ENCODE measurements at regions not wholly inside any gene's neighbourhood (a gene's known extent, or its start where the extent isn't known, plus 50 kb on each side); places are given as distances from the start of the nearest gene placed in this dataset.

GRCh38 chr12:75974323-75975187 is 57.0 kb downstream of the PHLDA1 start:
- Mint-ChIP-seq H3K4me1 (ENCODE audit: low read depth) (peaks cover 93% of the 10 kb centered on the region), H3K36me3 (ENCODE audit: low read depth) (peaks cover 23% of the 10 kb centered on the region), H3K27ac (no peak overlapping the region), H3K27me3 (no peaks in the 10 kb centered on the region), H3K4me3 (no peak overlapping the region), H3K9me3 (peaks cover 8% of the 10 kb centered on the region)

DNA sequence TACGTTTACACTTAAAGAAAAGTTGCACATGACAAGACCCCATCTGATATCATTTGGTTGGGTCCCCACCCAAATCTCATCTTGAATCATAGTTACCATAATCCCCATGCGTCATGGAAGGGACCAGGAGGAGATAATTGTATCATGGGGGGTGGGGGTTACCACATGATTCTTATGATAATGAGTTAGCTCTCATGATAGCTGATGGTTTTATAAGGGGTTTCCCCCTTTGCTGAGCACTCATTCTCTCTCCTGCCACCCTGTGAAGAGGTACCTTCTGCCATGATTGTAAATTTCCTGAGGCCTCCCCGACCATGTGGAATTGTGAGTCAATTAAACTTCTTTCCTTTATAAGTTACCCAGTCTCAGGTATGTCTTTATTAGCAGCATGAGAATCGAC is 60.3 kb downstream of the PHLDA1 start:
- Mint-ChIP-seq H3K4me3 (peak overlapping the region; percentile 24), H3K27ac (peak overlapping the region; percentile 84), H3K4me1 (ENCODE audit: low read depth) (peaks cover 66% of the 10 kb centered on the region), H3K27me3 (no peaks in the 10 kb centered on the region), H3K36me3 (ENCODE audit: low read depth) (peaks cover 23% of the 10 kb centered on the region), H3K9me3 (peaks cover 8% of the 10 kb centered on the region)

DNA sequence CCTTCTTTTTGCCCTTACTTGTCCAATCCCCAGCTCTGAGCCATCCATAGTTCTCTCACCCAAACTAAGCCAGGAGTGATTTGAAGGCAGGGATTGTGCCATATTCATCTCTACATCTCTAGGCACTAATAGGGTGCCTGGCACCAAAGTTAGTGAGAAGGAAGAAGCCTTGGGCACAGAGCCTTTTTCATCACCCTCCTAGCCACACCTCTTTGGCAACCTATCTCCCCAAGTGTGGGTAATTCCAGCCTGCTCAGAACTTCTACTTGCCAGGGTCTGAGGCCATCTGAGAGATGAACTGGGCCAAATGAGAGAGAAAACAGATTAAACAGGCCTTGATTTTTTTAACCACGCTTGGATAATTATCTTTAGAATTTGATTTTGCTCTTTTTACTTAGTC is 61.3 kb downstream of the PHLDA1 start:
- H3K4me1 Mint-ChIP-seq (ENCODE audit: low read depth): peaks cover 69% of the 10 kb centered on the region
- no peak overlapping the region for H3K27ac Mint-ChIP-seq
- no peak overlapping the region for H3K4me3 Mint-ChIP-seq
- H3K36me3 Mint-ChIP-seq (ENCODE audit: low read depth): peaks cover 23% of the 10 kb centered on the region
- peaks cover 8% of the 10 kb centered on the region for H3K9me3 Mint-ChIP-seq
- H3K27me3 Mint-ChIP-seq: no peaks in the 10 kb centered on the region

- no peaks in the 10 kb centered on the region for H3K27me3 Mint-ChIP-seq
- H3K9me3 Mint-ChIP-seq: peaks cover 8% of the 10 kb centered on the region
- peaks cover 23% of the 10 kb centered on the region for H3K36me3 Mint-ChIP-seq (ENCODE audit: low read depth)
- peaks cover 70% of the 10 kb centered on the region for H3K4me1 Mint-ChIP-seq (ENCODE audit: low read depth)
- no peak overlapping the region for H3K27ac Mint-ChIP-seq
- no peak overlapping the region for H3K4me3 Mint-ChIP-seq
These were observed 61.8 kb downstream of the PHLDA1 start for GRCh38 chr12:75969768-75970167.

DNA sequence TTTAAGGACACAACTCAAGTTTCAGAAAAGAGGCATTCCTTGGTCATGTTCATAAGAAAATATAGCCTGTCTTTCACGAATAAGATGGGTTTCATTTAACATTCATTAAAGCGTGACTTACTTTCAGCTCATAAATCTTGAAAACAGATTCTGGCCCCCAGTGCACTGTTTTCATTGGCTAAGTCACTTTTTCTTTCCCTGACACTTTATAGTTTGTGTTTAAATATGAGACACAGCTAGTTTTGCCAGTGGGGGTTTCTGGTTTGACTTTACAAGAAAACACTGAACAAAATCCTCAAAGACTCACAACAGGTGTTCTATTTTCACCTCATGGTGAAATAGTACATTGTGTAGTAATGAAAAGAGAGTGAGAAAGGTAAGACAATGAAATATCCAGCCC is 65.9 kb downstream of the PHLDA1 start:
- H3K27ac Mint-ChIP-seq: no peak overlapping the region
- H3K4me1 Mint-ChIP-seq (ENCODE audit: low read depth): peaks cover 39% of the 10 kb centered on the region
- H3K4me3 Mint-ChIP-seq: no peak overlapping the region
- no peaks in the 10 kb centered on the region for H3K27me3 Mint-ChIP-seq
- no peaks in the 10 kb centered on the region for H3K9me3 Mint-ChIP-seq
- peaks cover 8% of the 10 kb centered on the region for H3K36me3 Mint-ChIP-seq (ENCODE audit: low read depth)

DNA sequence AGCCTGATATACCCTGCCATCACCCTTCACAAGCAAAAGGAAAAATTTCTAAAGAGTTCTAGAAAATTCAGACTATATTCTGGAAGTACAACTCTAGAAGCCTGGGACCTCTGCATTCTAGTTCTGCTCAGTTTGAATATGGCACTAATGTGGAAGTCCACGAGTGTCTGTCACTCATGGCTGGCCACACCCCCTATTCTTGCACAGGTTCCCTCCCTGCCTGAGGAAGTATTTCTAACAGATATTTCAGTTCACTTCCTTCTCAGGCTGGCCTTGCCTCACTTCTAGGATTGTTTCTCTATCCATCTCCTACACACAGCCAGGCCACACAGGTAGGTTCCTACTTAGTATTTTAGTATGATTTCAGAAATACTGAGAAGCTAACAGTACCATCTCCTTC is 67.4 kb downstream of the PHLDA1 start:
- Mint-ChIP-seq H3K27ac (no peak overlapping the region), H3K27me3 (no peaks in the 10 kb centered on the region), H3K9me3 (no peaks in the 10 kb centered on the region), H3K36me3 (ENCODE audit: low read depth) (no peaks in the 10 kb centered on the region), H3K4me3 (no peak overlapping the region), H3K4me1 (ENCODE audit: low read depth) (peaks cover 37% of the 10 kb centered on the region)

DNA sequence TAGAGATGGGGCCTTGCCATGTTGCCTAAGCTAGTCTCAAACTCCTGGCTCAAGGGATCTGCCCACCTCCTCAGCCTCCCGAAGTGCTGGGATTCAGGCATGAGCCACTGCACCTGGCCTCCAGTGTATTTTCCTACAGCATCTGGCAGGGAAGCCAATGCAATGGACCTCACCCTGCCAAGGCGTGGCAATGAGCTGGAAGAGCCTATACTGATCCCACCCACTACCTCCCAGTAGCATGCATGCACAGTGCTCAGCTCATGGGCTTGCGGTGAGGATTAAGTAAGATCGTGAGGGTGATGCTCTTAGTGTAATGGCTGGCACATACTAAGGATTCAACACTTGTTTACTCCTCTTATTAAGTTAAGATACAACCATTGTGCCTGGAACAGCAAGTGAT is 69.7 kb downstream of the PHLDA1 start:
- Mint-ChIP-seq H3K9me3 (no peaks in the 10 kb centered on the region), H3K4me3 (no peak overlapping the region), H3K27ac (no peak overlapping the region), H3K27me3 (peaks cover 4% of the 10 kb centered on the region), H3K36me3 (ENCODE audit: low read depth) (no peaks in the 10 kb centered on the region), H3K4me1 (ENCODE audit: low read depth) (peaks cover 42% of the 10 kb centered on the region)

DNA sequence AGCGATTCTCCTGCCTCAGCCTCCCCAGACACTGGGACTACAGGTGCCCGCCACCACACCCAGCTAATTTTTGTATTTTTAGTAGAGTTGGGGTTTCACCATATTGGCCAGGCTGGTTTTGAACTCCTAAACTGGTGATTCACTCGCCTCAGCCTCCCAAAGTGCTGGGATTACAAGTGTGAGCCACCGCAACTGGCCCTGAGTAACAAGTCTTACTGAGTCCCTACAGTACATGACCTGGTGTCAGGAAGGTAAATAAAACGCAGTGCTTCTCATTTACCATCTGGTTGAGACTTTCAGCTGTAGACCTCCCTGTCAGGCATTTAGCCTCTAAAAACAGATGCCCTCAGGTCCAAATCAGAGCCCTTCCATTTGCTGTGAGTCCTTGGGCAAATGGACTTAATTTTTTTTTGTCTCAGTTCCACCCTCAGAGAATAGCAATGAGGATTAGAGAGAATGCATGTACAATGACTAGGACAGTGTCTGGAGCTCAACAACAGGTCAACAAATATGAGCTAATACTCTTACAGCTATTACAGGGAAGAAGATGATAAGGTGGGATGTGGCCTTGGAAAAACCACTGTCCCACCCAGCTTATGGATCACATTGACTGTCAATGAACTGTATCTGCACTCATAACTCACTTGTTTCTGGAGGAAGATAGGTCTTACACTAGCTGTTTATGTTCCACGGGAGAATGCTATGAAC is 70.5 kb downstream of the PHLDA1 start:
- Mint-ChIP-seq H3K4me1 (ENCODE audit: low read depth) (peaks cover 40% of the 10 kb centered on the region), H3K36me3 (ENCODE audit: low read depth) (no peaks in the 10 kb centered on the region), H3K9me3 (no peaks in the 10 kb centered on the region), H3K4me3 (no peak overlapping the region), H3K27ac (no peak overlapping the region), H3K27me3 (peaks cover 4% of the 10 kb centered on the region)

DNA sequence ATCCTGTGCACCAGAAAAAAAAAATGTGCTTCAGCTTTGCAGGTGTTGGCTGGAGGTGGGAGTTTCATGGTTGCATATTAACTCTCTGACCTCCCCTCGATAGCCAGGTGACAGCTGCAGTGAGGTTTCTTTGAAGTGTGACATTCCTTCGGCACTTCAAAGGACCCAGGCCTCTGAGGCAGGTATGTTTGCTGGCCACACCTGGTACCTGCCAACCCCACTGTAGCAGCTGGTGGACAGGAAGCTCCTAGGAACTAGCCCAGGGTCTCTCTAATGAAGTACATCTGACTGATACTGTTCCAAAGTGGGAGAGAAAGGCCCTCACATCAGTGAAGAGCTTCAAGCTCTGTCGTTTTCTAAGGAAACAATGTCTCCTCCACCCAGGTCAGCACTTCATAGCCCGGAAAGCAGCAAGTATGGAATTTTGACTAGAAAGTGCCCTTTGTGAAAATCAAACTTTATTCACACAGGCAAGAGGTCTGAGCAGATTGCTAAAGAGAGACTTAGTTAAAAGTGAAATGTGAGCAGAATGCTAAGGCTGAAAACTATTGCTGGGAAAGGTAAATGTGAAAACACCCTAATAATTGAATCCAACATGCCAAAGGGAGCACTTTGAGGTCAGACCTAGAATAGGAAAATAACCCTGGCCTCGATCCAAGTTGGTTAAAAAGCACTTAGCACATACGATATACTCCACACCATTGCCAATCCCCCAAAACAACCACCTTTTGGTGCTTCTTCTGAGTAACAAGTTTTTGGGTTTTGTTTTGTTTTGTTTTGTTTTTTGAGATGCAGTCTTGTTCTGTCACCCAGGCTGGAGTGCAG is 71.3 kb downstream of the PHLDA1 start:
- Mint-ChIP-seq H3K9me3 (no peaks in the 10 kb centered on the region), H3K27me3 (peaks cover 4% of the 10 kb centered on the region), H3K36me3 (ENCODE audit: low read depth) (no peaks in the 10 kb centered on the region), H3K27ac (no peak overlapping the region), H3K4me1 (ENCODE audit: low read depth) (peaks cover 32% of the 10 kb centered on the region), H3K4me3 (no peak overlapping the region)

- peaks cover 29% of the 10 kb centered on the region for H3K4me1 Mint-ChIP-seq (ENCODE audit: low read depth)
- peaks cover 4% of the 10 kb centered on the region for H3K27me3 Mint-ChIP-seq
- H3K9me3 Mint-ChIP-seq: no peaks in the 10 kb centered on the region
- no peaks in the 10 kb centered on the region for H3K36me3 Mint-ChIP-seq (ENCODE audit: low read depth)
- no peak overlapping the region for H3K27ac Mint-ChIP-seq
- H3K4me3 Mint-ChIP-seq: no peak overlapping the region
These were observed 72.1 kb downstream of the PHLDA1 start for GRCh38 chr12:75959506-75959905.

DNA sequence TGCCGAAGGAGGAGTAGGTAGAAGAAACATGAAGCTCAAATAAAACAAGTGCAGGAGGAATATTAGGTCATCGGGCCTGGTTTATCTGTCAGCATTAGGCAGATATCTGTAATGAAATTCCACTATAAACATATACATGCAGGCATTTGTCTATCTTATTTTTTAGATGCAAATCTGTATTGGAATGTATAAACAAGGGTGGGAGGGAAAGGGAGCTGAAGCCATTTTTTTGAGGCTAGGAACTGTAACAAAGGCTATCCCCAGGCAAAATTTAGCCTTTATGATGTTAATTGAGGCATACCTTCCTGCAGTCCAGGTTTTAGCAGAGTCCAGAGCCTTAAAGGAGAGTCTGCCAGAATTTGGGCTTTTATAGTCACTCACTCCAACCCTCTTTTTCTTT is 72.5 kb downstream of the PHLDA1 start:
- Mint-ChIP-seq H3K27me3 (peaks cover 4% of the 10 kb centered on the region), H3K27ac (no peak overlapping the region), H3K9me3 (no peaks in the 10 kb centered on the region), H3K36me3 (ENCODE audit: low read depth) (no peaks in the 10 kb centered on the region), H3K4me3 (no peak overlapping the region), H3K4me1 (ENCODE audit: low read depth) (peaks cover 30% of the 10 kb centered on the region)

GRCh38 chr12:75955251-75955650 is 76.3 kb downstream of the PHLDA1 start:
- Mint-ChIP-seq H3K27me3 (peaks cover 4% of the 10 kb centered on the region), H3K9me3 (no peaks in the 10 kb centered on the region), H3K36me3 (ENCODE audit: low read depth) (no peaks in the 10 kb centered on the region), H3K4me1 (ENCODE audit: low read depth) (peaks cover 49% of the 10 kb centered on the region), H3K4me3 (no peak overlapping the region), H3K27ac (no peak overlapping the region)

- no peaks in the 10 kb centered on the region for H3K36me3 Mint-ChIP-seq (ENCODE audit: low read depth)
- peaks cover 4% of the 10 kb centered on the region for H3K27me3 Mint-ChIP-seq
- no peak overlapping the region for H3K4me3 Mint-ChIP-seq
- H3K4me1 Mint-ChIP-seq (ENCODE audit: low read depth): peaks cover 44% of the 10 kb centered on the region
- no peaks in the 10 kb centered on the region for H3K9me3 Mint-ChIP-seq
- H3K27ac Mint-ChIP-seq: peak overlapping the region; percentile 40
These were observed 76.8 kb downstream of the PHLDA1 start for GRCh38 chr12:75954749-75955148.

- H3K9me3 Mint-ChIP-seq: no peaks in the 10 kb centered on the region
- H3K27me3 Mint-ChIP-seq: peaks cover 4% of the 10 kb centered on the region
- no peak overlapping the region for H3K4me3 Mint-ChIP-seq
- no peak overlapping the region for H3K27ac Mint-ChIP-seq
- H3K4me1 Mint-ChIP-seq (ENCODE audit: low read depth): peaks cover 38% of the 10 kb centered on the region
- no peaks in the 10 kb centered on the region for H3K36me3 Mint-ChIP-seq (ENCODE audit: low read depth)
These were observed 77.5 kb downstream of the PHLDA1 start for GRCh38 chr12:75954041-75954440.

Data from stimulated activated naive CD8-positive, alpha-beta T cell treated with anti-CD3 and anti-CD28 coated beads, Interleukin-15, Interleukin-2, amounts not matched to agents 100 ng/mL and 50 ng/mL, for 24 hours (primary cell).